A673 (cell line): ENCODE measurements at regions not wholly inside any gene's neighbourhood (a gene's known extent, or its start where the extent isn't known, plus 50 kb on each side); places are given as distances from the start of the nearest gene placed in this dataset.

ENCODE experiments used
- BruUV-seq: library from RNA; stranded (reverse); fragments of 400-500 nt; replicated peaks from 2 replicates; lab custom pipeline; 2021; lab: Mats Ljungman, UMichigan
- CTCF ChIA-PET: fragments of 300-600 bp; sonication (Branson Sonifier 250); formaldehyde crosslinking; loops from one replicate; lab custom pipeline; 2022; ENCODE audit warnings: antibody characterized with exemption; lab: Charles Lee
- POLR2A ChIA-PET: fragments of 300-600 bp; sonication (Branson Sonifier 250); formaldehyde crosslinking; loops from one replicate; lab custom pipeline; 2022; ENCODE audit warnings: antibody characterized with exemption; ENCODE audit not compliant: low non-redundant PET; lab: Charles Lee
- DNase-seq: peaks from one replicate; pipeline ENCODE4 v3.0.0-alpha.2; 2015; ENCODE audit warnings: low spot score
- H3K27ac ChIP-seq: fragments of 200-600 bp; sonication (generic); 2 replicates; pipeline ENCODE4 v1.5.1; 2016; ENCODE audit warnings: mixed run types, low read depth, mild to moderate bottlenecking, mixed read lengths, antibody characterized with exemption, low read length; ENCODE audit not compliant: poor library complexity, severe bottlenecking
- H3K27me3 ChIP-seq: fragments of 200-600 bp; sonication (generic); replicated peaks from 2 replicates; pipeline ENCODE4 v1.6.1; 2017; ENCODE audit warnings: mixed run types, low read depth, mild to moderate bottlenecking, mixed read lengths, antibody characterized with exemption, low read length; ENCODE audit not compliant: insufficient read depth, poor library complexity
- H3K36me3 ChIP-seq: fragments of 200-600 bp; sonication (generic); 2 replicates; pipeline ENCODE4 v1.6.1; 2016; ENCODE audit warnings: mixed run types, mild to moderate bottlenecking, mixed read lengths, antibody characterized with exemption, low read length; ENCODE audit not compliant: insufficient read depth, poor library complexity, severe bottlenecking
- H3K4me1 ChIP-seq: fragments of 200-600 bp; sonication (generic); 2 replicates; pipeline ENCODE4 v1.6.1; 2017; ENCODE audit warnings: mixed run types, mild to moderate bottlenecking, mixed read lengths, antibody characterized with exemption, low read length; ENCODE audit not compliant: insufficient read depth, poor library complexity, severe bottlenecking
- H3K4me3 ChIP-seq: fragments of 200-600 bp; sonication (generic); 2 replicates; pipeline ENCODE4 v1.5.1; 2016; ENCODE audit warnings: low read depth, mixed run types, mild to moderate bottlenecking, mixed read lengths, low read length; ENCODE audit not compliant: poor library complexity, severe bottlenecking
- H3K9me3 ChIP-seq: fragments of 200-600 bp; sonication (generic); 2 replicates; pipeline ENCODE4 v1.6.1; 2016; ENCODE audit warnings: mixed run types, low read depth, mild to moderate bottlenecking, mixed read lengths, antibody characterized with exemption, low read length; ENCODE audit not compliant: poor library complexity, severe bottlenecking
- EZH2 ChIP-seq: fragments of 200-600 bp; sonication (generic); IDR thresholded peaks from 2 replicates; pipeline ENCODE4 v1.6.1; 2017; ENCODE audit warnings: borderline replicate concordance, low read depth, mild to moderate bottlenecking, mixed read lengths, antibody characterized with exemption, low read length; ENCODE audit not compliant: poor library complexity, severe bottlenecking
- intact Hi-C: fragments of 100-400 bp; cut with micrococcal nuclease; formaldehyde crosslinking; loops from one replicate; pipeline ENCODE4 v1.10.0; 2022; ENCODE audit not compliant: unreplicated experiment
- TF ChIP-seq, protein P1 (sequence below): fragments of 300-800, 200-600 bp; sonication (generic); conservative IDR thresholded peaks from 2 replicates; pipeline ENCODE4 v1.5.1; 2017; ENCODE audit warnings: low read depth, mild to moderate bottlenecking, antibody characterized with exemption, low read length, moderate library complexity, mixed read lengths

DNA sequence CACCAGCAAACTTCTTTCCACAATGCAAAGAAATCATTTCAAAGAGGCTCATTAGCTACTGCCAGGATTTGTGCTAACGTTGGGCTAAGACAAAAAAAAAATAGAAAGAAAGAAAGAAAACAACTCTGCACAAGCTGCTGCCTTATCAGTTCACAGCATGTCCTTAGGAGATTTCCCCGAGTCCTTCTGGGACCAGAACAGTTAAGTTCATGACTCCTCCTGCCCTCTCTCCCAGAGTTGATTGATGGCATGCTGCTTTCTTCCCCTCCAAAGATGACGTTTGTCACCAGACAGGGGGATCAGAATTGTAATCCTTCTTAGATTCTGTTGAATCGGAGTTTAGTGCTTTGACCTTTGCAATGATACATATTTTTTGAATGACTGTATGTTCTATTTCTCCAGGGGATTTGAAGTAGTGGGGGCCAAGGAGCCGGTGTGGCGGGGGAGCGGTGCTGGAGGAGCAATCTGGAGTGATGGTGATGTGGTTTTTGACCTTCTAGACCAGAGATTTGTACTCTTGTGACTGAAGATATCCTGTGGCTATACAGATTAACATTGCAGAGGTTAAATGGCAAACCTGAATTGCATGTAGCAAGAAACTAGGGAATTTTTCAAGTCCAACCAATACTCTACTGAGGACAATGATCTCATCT is 409.2 kb upstream of the TMPO start:
- POLR2A ChIA-PET = no interaction called here
- no TSS peak for BruUV-seq
- Histone ChIP-seq H3K27me3 (no peaks in the 10 kb centered on the region), H3K9me3 (no peaks in the 10 kb centered on the region), H3K27ac (no peak overlapping the region), H3K36me3 (no peaks in the 10 kb centered on the region), H3K4me3 (no peak overlapping the region), H3K4me1 (no peaks in the 10 kb centered on the region)
- CTCF ChIA-PET = no interaction called here
- no peak for TF ChIP-seq EZH2
- TF ChIP-seq, protein P1, sequence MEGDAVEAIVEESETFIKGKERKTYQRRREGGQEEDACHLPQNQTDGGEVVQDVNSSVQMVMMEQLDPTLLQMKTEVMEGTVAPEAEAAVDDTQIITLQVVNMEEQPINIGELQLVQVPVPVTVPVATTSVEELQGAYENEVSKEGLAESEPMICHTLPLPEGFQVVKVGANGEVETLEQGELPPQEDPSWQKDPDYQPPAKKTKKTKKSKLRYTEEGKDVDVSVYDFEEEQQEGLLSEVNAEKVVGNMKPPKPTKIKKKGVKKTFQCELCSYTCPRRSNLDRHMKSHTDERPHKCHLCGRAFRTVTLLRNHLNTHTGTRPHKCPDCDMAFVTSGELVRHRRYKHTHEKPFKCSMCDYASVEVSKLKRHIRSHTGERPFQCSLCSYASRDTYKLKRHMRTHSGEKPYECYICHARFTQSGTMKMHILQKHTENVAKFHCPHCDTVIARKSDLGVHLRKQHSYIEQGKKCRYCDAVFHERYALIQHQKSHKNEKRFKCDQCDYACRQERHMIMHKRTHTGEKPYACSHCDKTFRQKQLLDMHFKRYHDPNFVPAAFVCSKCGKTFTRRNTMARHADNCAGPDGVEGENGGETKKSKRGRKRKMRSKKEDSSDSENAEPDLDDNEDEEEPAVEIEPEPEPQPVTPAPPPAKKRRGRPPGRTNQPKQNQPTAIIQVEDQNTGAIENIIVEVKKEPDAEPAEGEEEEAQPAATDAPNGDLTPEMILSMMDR = no peak
- no peak for DNase-seq
- intact Hi-C loops = no loop called here

DNA sequence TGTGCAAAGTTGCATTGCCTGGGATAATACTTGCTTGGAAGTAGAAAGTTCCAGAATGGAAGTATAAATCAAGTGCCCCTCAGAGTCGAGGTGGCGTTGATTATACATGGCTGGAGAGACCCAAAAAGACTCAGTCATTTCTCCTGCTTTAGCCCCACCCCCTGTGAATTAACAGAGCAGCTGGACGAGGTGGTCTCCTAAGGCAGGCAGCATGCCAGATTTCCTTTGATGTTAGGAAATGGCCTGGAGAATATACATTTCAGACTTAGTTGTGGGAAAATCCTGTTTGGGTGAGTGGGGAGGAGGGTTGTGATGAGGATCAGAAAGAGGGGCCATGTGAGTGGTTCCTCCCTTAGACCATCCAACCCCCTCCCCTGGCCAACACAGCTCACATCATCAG is 406.1 kb upstream of the TMPO start:
- no peak overlapping the region for H3K27ac ChIP-seq

DNA sequence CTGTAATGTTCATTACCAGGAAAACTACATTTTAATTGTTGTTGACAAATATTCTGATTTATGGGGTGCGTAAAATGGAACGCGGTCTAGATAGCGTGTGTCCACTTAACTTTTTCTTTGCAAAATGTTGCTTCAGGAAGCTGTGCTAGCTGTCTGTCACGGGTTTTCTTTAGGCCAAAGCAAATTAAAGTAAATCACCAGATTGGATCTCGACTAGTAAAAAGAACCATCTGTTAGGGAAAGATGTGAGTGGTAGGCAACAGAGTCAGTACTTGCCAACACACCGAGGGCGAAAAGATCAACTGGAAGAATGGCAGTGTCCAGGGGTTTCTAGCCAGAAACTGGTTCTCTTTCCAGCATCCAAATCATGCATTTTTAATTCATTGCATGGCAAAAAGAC is 404.9 kb upstream of the TMPO start:
- BruUV-seq = no TSS peak
- H3K36me3 ChIP-seq = no peaks in the 10 kb centered on the region
- intact Hi-C loops = no loop called here
- H3K27ac ChIP-seq = no peak overlapping the region
- H3K27me3 ChIP-seq = no peaks in the 10 kb centered on the region
- DNase-seq = no peak
- POLR2A ChIA-PET = no interaction called here
- TF ChIP-seq, protein P1 = no peak
- no peak for TF ChIP-seq EZH2
- H3K4me3 ChIP-seq = no peak overlapping the region
- no peaks in the 10 kb centered on the region for H3K9me3 ChIP-seq
- H3K4me1 ChIP-seq = no peaks in the 10 kb centered on the region
- CTCF ChIA-PET = no interaction called here

More for the DNA sequence above, 406.1 kb upstream of the TMPO start:
- TF ChIP-seq, protein P1 = no peak
- no peak for TF ChIP-seq EZH2
- DNase-seq = no peak
- intact Hi-C loops = no loop called here
- Histone ChIP-seq H3K9me3 (no peaks in the 10 kb centered on the region), H3K27me3 (no peaks in the 10 kb centered on the region), H3K36me3 (no peaks in the 10 kb centered on the region), H3K4me1 (no peaks in the 10 kb centered on the region), H3K4me3 (no peak overlapping the region)
- ChIA-PET POLR2A (no interaction called here), CTCF (no interaction called here)
- no TSS peak for BruUV-seq
